CD4-positive, alpha-beta T cell treated with Interleukin-21 for 1 hour (primary cell): ENCODE measurements at regions not wholly inside any gene's neighbourhood (a gene's known extent, or its start where the extent isn't known, plus 50 kb on each side); places are given as distances from the start of the nearest gene placed in this dataset.
"Not testable (repeated sequence)": the region's sequence is repeated elsewhere in the genome, so short reads cannot be mapped to it uniquely, and the experiment has no call there.

ENCODE experiments used
- DNase-seq: peaks from one replicate; pipeline ENCODE4 v3.0.0-alpha.2; 2020

- no peak for DNase-seq
Measured at GRCh38 chr3:98644168-98644567, 50.8 kb upstream of the CPOX start.

GRCh38 chr3:98645039-98645438 is 51.6 kb upstream of the CPOX start:
- DNase-seq: no peak

GRCh38 chr3:98646680-98647079 is 53.3 kb upstream of the CPOX start:
- no peak for DNase-seq

GRCh38 chr3:98647197-98647596 is 53.8 kb upstream of the CPOX start:
- DNase-seq: no peak

GRCh38 chr3:98650971-98651779 is 57.8 kb upstream of the CPOX start:
- DNase-seq: no peak

GRCh38 chr3:98651780-98652077 is 58.3 kb upstream of the CPOX start:
- DNase-seq: no peak

GRCh38 chr3:98655666-98656065 is 62.3 kb upstream of the CPOX start:
- no peak for DNase-seq

GRCh38 chr3:98657457-98657856 is 64.0 kb upstream of the CPOX start:
- DNase-seq: peak; percentile 26

DNA sequence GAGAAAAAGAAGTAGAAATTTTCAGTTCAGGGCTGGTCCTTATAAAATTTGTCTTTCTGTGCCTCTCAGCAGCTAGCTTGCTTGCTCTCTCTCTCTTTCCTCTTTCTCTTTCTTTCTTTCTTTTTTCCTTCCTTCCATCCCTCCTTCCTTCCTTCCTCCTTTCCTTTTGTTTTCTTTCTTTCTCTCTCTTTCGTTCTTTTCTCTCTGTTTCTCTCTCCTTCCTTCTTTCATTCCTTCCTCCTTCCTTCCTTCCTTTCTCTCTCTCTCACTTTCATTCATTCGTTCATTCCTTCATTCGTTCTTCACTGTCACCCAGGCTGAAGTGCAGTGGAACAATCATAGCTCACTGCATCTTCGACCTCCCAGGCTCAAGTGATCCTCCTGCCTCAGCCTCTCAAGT is 69.3 kb upstream of the CPOX start:
- no peak for DNase-seq

GRCh38 chr3:98670020-98670419 is 76.6 kb upstream of the CPOX start:
- no peak for DNase-seq

GRCh38 chr3:98679986-98680385 is 83.2 kb upstream of the ST3GAL6 start:
- no peak for DNase-seq

GRCh38 chr3:98680723-98681122 is 82.4 kb upstream of the ST3GAL6 start:
- no peak for DNase-seq

DNA sequence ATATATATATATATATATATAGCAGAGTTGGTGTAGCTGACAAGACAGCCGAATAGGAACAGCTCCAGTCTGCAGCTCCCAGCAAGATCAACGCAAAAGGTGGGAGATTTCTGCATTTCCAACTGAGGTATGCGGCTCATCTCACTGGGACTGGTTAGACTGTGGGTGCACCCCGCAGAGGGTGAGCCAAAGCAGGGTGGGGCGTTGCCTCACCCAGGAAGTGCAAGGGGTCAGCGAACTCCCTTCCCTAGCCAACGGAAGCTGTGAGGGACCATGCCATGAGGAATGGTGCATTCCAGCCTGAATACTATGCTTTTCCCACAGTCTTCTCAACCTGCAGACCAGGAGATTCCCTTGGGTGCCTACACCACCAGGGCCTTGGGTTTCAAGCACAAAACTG is 81.7 kb upstream of the ST3GAL6 start:
- DNase-seq: no peak

- DNase-seq: not testable (repeated sequence)
Measured at GRCh38 chr3:98682391-98682790, 80.7 kb upstream of the ST3GAL6 start.

DNA sequence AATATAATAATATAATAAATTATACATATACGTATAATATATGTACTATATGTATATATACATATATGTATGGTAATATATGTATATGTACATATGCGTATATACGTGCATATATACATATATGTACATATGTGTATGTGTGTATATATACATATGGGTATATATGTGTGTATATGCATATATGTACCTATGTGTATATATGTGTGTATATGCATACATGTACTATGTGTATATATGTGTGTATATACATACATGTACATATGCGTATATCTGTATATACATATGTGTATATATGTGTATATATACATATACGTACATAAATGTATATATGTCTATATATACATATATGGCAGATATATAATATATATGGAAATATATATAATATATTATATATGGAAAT is 74.8 kb upstream of the ST3GAL6 start:
- DNase-seq: no peak

DNA sequence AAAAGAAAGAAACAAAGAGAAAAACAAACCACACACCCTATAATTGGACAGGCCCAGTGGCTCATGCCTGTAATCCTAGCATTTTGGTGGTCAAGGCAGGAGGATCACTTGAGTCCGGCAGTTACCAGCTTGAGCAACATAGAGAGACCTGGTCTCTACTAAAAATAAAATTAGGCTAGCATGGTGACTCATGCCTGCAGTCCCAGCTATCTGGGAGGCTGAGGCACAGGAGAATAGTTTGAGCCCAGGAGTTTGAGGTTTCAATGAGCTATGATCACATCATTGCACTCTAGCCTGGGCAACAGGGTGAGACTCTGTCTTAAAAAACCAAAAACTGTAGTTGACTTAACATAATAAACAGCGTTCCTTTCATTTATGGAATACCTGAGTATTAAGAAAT is 72.3 kb upstream of the ST3GAL6 start:
- DNase-seq: no peak

DNA sequence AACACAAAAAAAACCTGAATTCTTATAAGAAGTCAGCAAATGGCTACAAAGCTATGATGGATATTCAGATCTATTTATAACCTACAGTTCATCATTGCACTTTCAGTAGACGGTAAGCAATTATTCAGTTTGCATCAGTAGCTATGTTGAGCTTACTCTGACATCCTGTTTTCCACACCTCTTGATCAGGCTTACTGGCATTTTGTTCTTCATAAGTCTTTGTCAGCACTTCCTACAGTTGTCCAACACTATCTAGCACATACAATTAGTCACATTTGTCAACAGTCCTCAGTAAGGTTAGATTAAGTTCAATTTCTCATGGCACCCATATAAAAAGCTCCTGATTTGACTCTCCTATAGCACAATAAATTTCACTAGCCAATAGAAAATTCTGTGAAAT is 71.2 kb upstream of the ST3GAL6 start:
- DNase-seq: no peak

DNA sequence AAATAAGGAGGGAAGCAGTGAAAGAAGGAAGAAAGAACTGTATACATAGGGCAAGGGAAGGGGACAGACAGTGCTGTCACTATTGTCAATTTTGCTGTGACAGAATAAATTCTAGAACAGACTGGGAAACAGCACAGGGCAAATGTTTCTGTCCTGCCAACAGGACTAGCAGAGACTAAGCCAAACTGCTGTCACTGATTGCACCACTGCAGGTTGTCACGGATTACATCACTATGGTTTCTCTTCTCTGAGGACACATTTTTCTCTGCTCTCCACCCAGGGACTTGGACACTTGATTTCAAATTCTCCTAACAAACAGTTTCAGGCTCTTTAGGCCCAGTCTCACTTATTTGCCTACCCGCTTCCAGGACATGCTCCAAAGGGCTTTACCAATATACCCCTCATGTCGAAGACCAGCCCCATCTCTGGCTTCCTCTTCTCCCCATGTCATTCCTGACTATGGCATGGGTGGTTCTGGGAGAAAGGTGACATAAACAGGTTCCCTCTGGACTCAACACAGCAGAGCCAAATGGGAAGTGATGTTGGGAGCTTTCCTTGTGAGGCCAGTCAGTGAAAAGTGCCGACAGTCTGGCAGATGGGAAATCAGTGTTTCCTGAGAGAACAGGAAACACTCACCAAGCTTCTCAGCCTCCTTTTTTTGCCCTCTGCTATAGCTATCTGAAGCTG is 70.2 kb upstream of the ST3GAL6 start:
- no peak for DNase-seq

DNA sequence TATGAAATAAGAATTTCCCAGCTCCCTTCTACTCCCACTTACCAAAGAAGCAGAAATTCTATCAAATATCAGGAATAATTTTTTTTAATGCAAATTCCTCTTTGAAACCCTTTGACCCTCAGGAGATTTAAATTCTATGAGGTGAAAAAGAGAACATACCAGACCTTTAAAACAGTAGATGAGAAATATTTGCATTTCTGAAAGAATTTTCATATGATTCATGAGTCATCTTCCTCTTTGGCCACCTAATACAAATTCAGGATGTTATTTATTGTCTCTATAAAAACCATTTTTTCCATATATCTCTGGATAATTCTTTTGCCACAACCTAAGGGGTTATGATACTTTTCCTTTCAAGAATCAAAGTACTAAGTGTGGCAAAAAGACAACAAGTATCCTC is 67.3 kb upstream of the ST3GAL6 start:
- DNase-seq: no peak

- DNase-seq: not testable (repeated sequence)
Measured at GRCh38 chr3:98696296-98696695, 66.8 kb upstream of the ST3GAL6 start.

DNA sequence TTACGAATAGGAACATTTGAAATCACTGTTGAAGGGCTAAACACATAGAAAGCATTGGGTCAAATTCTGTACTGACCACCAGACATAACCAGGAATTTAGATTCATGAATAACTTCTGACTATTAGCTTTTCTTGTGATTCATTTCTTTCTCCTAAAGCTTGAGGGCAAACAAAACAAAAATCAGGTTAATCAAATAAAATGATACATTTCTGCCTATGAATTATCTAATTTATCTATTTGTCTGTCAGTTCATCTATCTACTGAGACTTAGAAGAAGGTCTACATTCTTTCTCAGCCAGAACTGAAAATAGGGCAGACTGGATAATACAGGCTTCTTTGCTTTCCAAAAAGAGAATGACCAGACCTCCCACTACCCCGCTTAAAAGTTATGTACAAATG is 65.9 kb upstream of the ST3GAL6 start:
- no peak for DNase-seq

GRCh38 chr3:98699132-98699531 is 64.0 kb upstream of the ST3GAL6 start:
- no peak for DNase-seq

GRCh38 chr3:98701071-98701675 is 62.0 kb upstream of the ST3GAL6 start:
- no peak for DNase-seq

- no peak for DNase-seq
Measured at GRCh38 chr3:98702166-98702565, 61.0 kb upstream of the ST3GAL6 start.
